Activated naive CD4-positive, alpha-beta T cell treated with anti-CD3 and anti-CD28 coated beads, Interleukin-2, amount 50 U/mL, for 24 hours (primary cell): ENCODE measurements at regions not wholly inside any gene's neighbourhood (a gene's known extent, or its start where the extent isn't known, plus 50 kb on each side); places are given as distances from the start of the nearest gene placed in this dataset.

Experiments
- H3K27ac Mint-ChIP-seq: one replicate; pipeline ENCODE4 v1.8.0; 2021; ENCODE audit warnings: mild to moderate bottlenecking, mixed read lengths
- H3K27me3 Mint-ChIP-seq: one replicate; pipeline ENCODE4 v1.8.0; 2021; ENCODE audit warnings: mixed read lengths
- H3K36me3 Mint-ChIP-seq: one replicate; pipeline ENCODE4 v1.8.0; 2021; ENCODE audit warnings: mixed read lengths
- H3K4me1 Mint-ChIP-seq: one replicate; pipeline ENCODE4 v1.8.0; 2021; ENCODE audit warnings: mixed read lengths
- H3K4me3 Mint-ChIP-seq: one replicate; pipeline ENCODE4 v1.8.0; 2021; ENCODE audit warnings: mild to moderate bottlenecking, mixed read lengths
- H3K9me3 Mint-ChIP-seq: one replicate; pipeline ENCODE4 v1.8.0; 2021; ENCODE audit warnings: mixed read lengths

- H3K27ac Mint-ChIP-seq: no peak overlapping the region
- H3K4me1 Mint-ChIP-seq: peaks cover 64% of the 10 kb centered on the region
- peaks cover 1% of the 10 kb centered on the region for H3K36me3 Mint-ChIP-seq
- H3K4me3 Mint-ChIP-seq: no peak overlapping the region
- no peaks in the 10 kb centered on the region for H3K9me3 Mint-ChIP-seq
- no peaks in the 10 kb centered on the region for H3K27me3 Mint-ChIP-seq
These were observed 242.6 kb upstream of the CRY1 start for GRCh38 chr12:107335802-107336570.

- Mint-ChIP-seq H3K27me3 (no peaks in the 10 kb centered on the region), H3K9me3 (no peaks in the 10 kb centered on the region), H3K4me1 (peaks cover 60% of the 10 kb centered on the region), H3K27ac (no peak overlapping the region), H3K4me3 (no peak overlapping the region), H3K36me3 (peaks cover 1% of the 10 kb centered on the region)
These were observed 243.3 kb upstream of the CRY1 start for GRCh38 chr12:107336695-107337094.

- Mint-ChIP-seq H3K9me3 (no peaks in the 10 kb centered on the region), H3K4me3 (no peak overlapping the region), H3K27me3 (no peaks in the 10 kb centered on the region), H3K27ac (no peak overlapping the region), H3K36me3 (peaks cover 4% of the 10 kb centered on the region), H3K4me1 (peaks cover 52% of the 10 kb centered on the region)
These were observed 244.2 kb upstream of the CRY1 start for GRCh38 chr12:107337346-107338095.

GRCh38 chr12:107339487-107339886, 246.1 kb upstream of the CRY1 start:
- Mint-ChIP-seq H3K27me3 (no peaks in the 10 kb centered on the region), H3K4me3 (no peak overlapping the region), H3K27ac (no peak overlapping the region), H3K4me1 (peaks cover 42% of the 10 kb centered on the region), H3K36me3 (peaks cover 4% of the 10 kb centered on the region), H3K9me3 (no peaks in the 10 kb centered on the region)

- Mint-ChIP-seq H3K4me1 (peaks cover 37% of the 10 kb centered on the region), H3K4me3 (no peak overlapping the region), H3K9me3 (no peaks in the 10 kb centered on the region), H3K27me3 (no peaks in the 10 kb centered on the region), H3K27ac (no peak overlapping the region), H3K36me3 (peaks cover 4% of the 10 kb centered on the region)
These were observed 246.6 kb upstream of the CRY1 start for GRCh38 chr12:107339932-107340331.

GRCh38 chr12:107340898-107341297, 247.5 kb upstream of the CRY1 start:
- Mint-ChIP-seq H3K4me3 (no peak overlapping the region), H3K27me3 (no peaks in the 10 kb centered on the region), H3K36me3 (peaks cover 4% of the 10 kb centered on the region), H3K27ac (no peak overlapping the region), H3K9me3 (no peaks in the 10 kb centered on the region), H3K4me1 (peaks cover 40% of the 10 kb centered on the region)

GRCh38 chr12:107344035-107344808, 250.9 kb upstream of the CRY1 start:
- H3K27me3 Mint-ChIP-seq: no peaks in the 10 kb centered on the region
- H3K27ac Mint-ChIP-seq: no peak overlapping the region
- H3K4me3 Mint-ChIP-seq: no peak overlapping the region
- no peaks in the 10 kb centered on the region for H3K9me3 Mint-ChIP-seq
- H3K36me3 Mint-ChIP-seq: peaks cover 4% of the 10 kb centered on the region
- H3K4me1 Mint-ChIP-seq: peaks cover 41% of the 10 kb centered on the region

GRCh38 chr12:107347261-107347660, 253.9 kb upstream of the CRY1 start:
- Mint-ChIP-seq H3K27ac (no peak overlapping the region), H3K27me3 (no peaks in the 10 kb centered on the region), H3K4me1 (peaks cover 48% of the 10 kb centered on the region), H3K9me3 (no peaks in the 10 kb centered on the region), H3K36me3 (peaks cover 1% of the 10 kb centered on the region), H3K4me3 (no peak overlapping the region)

- Mint-ChIP-seq H3K4me3 (no peak overlapping the region), H3K36me3 (peaks cover under 1% of the 10 kb centered on the region), H3K27ac (no peak overlapping the region), H3K4me1 (peaks cover 63% of the 10 kb centered on the region), H3K27me3 (no peaks in the 10 kb centered on the region), H3K9me3 (no peaks in the 10 kb centered on the region)
These were observed 255.8 kb upstream of the CRY1 start for GRCh38 chr12:107349008-107349747.

- H3K4me3 Mint-ChIP-seq: no peak overlapping the region
- H3K27me3 Mint-ChIP-seq: no peaks in the 10 kb centered on the region
- no peaks in the 10 kb centered on the region for H3K9me3 Mint-ChIP-seq
- peaks cover 2% of the 10 kb centered on the region for H3K36me3 Mint-ChIP-seq
- peaks cover 69% of the 10 kb centered on the region for H3K4me1 Mint-ChIP-seq
- H3K27ac Mint-ChIP-seq: no peak overlapping the region
These were observed 256.5 kb upstream of the CRY1 start for GRCh38 chr12:107349839-107350238.

GRCh38 chr12:107351109-107351508, 257.8 kb upstream of the CRY1 start:
- no peak overlapping the region for H3K4me3 Mint-ChIP-seq
- peaks cover 2% of the 10 kb centered on the region for H3K36me3 Mint-ChIP-seq
- no peaks in the 10 kb centered on the region for H3K9me3 Mint-ChIP-seq
- H3K27ac Mint-ChIP-seq: no peak overlapping the region
- H3K4me1 Mint-ChIP-seq: peaks cover 70% of the 10 kb centered on the region
- H3K27me3 Mint-ChIP-seq: no peaks in the 10 kb centered on the region

- no peaks in the 10 kb centered on the region for H3K27me3 Mint-ChIP-seq
- peaks cover 2% of the 10 kb centered on the region for H3K36me3 Mint-ChIP-seq
- no peaks in the 10 kb centered on the region for H3K9me3 Mint-ChIP-seq
- peaks cover 70% of the 10 kb centered on the region for H3K4me1 Mint-ChIP-seq
- peak overlapping the region; percentile 35 for H3K4me3 Mint-ChIP-seq
- H3K27ac Mint-ChIP-seq: no peak overlapping the region
These were observed 258.4 kb upstream of the CRY1 start for GRCh38 chr12:107351713-107352112.

- peak overlapping the region; percentile 26 for H3K27ac Mint-ChIP-seq
These were observed 259.2 kb upstream of the CRY1 start for GRCh38 chr12:107352347-107353081.

GRCh38 chr12:107353312-107353711, 260.0 kb upstream of the CRY1 start:
- Mint-ChIP-seq H3K27ac (no peak overlapping the region), H3K4me1 (peaks cover 67% of the 10 kb centered on the region), H3K9me3 (no peaks in the 10 kb centered on the region), H3K27me3 (no peaks in the 10 kb centered on the region), H3K36me3 (peaks cover 2% of the 10 kb centered on the region), H3K4me3 (no peak overlapping the region)

More at GRCh38 chr12:107352347-107353081, 259.2 kb upstream of the CRY1 start:
- Mint-ChIP-seq H3K9me3 (no peaks in the 10 kb centered on the region), H3K4me1 (peaks cover 68% of the 10 kb centered on the region), H3K4me3 (peak overlapping the region; percentile 40), H3K36me3 (peaks cover 2% of the 10 kb centered on the region), H3K27me3 (no peaks in the 10 kb centered on the region)
